Esophagus squamous epithelium (tissue), 4 donors: ENCODE measurements at regions not wholly inside any gene's neighbourhood (a gene's known extent, or its start where the extent isn't known, plus 50 kb on each side); places are given as distances from the start of the nearest gene placed in this dataset.

Experiments used
- CTCF ChIP-seq, 6 experiments: fragments of 450-650 bp in 4 of 6; fragments of 200-600 bp in 2 of 6; sonication (generic) in 2 of 6; IDR thresholded peaks; one replicate each; pipeline ENCODE4 v1.5.1; 2016 to 2019; ENCODE audit warnings: antibody characterized with exemption in 6 of 6, mild to moderate bottlenecking in 4 of 6, moderate library complexity in 4 of 6
- POLR2A ChIP-seq, 4 donors: fragments of 450-650 bp; IDR thresholded peaks; one replicate each; pipeline ENCODE4 v1.6.1; 2017; ENCODE audit warnings: antibody characterized with exemption in 4 of 4, mild to moderate bottlenecking in 4 of 4, moderate library complexity in 3 of 4

- TF ChIP-seq POLR2A (IDR thresholded peaks at IDR 0.05) (no peak), CTCF (IDR thresholded peaks at IDR 0.05) (no peak)
Observed at GRCh38 chr2:175687465-175687864, 314.6 kb downstream of the LNPK start.
